ENCODE measurements at regions not wholly inside any gene's neighbourhood (a gene's known extent, or its start where the extent isn't known, plus 50 kb on each side); places are given as distances from the start of the nearest gene placed in this dataset.
"Not testable (repeated sequence)": the region's sequence is repeated elsewhere in the genome, so short reads cannot be mapped to it uniquely, and the experiment has no call there.

DNA sequence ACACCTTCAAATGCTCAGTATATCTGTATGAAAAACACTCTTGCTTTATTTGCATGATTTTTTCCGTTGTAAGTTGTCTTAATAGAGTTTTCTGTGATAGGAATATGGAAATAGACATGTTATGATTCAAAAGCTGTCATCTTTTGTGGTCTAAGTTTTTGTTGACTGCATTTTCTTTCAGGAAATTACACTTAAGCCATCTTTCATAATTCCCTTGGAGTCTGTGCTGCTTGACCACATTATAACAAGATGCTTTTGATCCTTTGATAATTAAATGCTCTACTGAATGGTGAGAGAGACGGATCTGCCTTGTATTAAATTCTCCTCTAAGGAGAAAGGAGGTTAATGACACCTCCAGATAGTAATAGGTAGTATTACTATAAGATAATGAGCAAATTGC is 272.8 kb upstream of the DAAM1 start:
- TF ChIP-seq CTCF (conservative IDR thresholded peaks at IDR 0.05; ENCODE audit: low read length) = no peak
- no peak for DNase-seq (ENCODE audit: low read depth)
- H3K4me3 ChIP-seq (ENCODE audit: low read length) = no peak overlapping the region

GRCh38 chr14:58918066-58918738 is 270.3 kb upstream of the DAAM1 start:
- DNase-seq (ENCODE audit: low read depth) = peak; percentile 39
- TF ChIP-seq CTCF (conservative IDR thresholded peaks at IDR 0.05; ENCODE audit: low read length) = no peak
- H3K4me3 ChIP-seq (ENCODE audit: low read length) = no peak overlapping the region

DNA sequence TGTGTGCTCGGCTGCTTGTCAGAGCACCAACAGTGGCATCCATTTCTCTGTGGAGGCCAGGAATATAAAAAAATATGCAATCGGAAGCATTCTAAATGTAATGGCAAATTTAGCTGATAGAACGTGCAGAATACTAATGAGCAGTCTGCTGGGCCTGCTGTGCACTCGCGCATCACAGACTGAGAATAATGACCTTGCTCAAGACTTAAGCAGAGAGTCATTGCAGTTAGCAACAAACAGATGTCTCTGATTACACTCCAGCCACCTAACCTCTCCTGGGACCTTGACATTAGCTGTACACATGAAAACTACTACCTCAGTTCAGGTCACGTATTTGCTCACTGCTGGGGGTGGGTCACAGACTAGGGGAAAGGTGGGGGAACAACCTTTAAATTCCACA is 269.2 kb upstream of the DAAM1 start:
- no peak for TF ChIP-seq CTCF (conservative IDR thresholded peaks at IDR 0.05; ENCODE audit: low read length)
- peak; percentile 66 for DNase-seq (ENCODE audit: low read depth)
- no peak overlapping the region for H3K4me3 ChIP-seq (ENCODE audit: low read length)

- DNase-seq (ENCODE audit: low read depth) = no peak
- no peak for TF ChIP-seq CTCF (conservative IDR thresholded peaks at IDR 0.05; ENCODE audit: low read length)
- H3K4me3 ChIP-seq (ENCODE audit: low read length) = no peak overlapping the region
These were observed 268.2 kb upstream of the DAAM1 start for GRCh38 chr14:58920230-58920629.

GRCh38 chr14:58922201-58922940 is 266.1 kb upstream of the DAAM1 start:
- DNase-seq (ENCODE audit: low read depth) = peak; percentile 70
- not testable (repeated sequence) for H3K4me3 ChIP-seq (ENCODE audit: low read length)

- no peak for DNase-seq (ENCODE audit: low read depth)
- H3K4me3 ChIP-seq (ENCODE audit: low read length) = no peak overlapping the region
- no peak for TF ChIP-seq CTCF (conservative IDR thresholded peaks at IDR 0.05; ENCODE audit: low read length)
These were observed 264.6 kb upstream of the DAAM1 start for GRCh38 chr14:58923751-58924405.

DNA sequence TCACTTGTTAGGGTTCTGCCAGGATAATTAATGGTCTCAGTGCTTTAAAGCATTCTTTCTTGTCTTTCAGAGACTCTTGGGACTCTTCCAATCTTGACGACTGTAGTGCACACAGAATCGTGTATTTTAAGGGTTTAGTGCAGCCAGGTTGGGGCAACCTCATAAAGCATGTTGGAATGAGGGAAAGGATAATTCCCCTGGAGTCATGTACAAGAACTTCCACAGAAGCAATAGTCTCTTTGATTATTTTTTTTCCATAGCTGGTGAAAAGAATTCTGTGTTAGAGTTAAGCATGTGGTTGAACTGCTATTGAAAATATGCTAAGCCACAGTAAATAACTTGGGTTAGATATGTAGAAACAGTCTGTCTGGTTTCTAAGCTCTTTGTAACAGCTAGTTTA is 246.8 kb upstream of the DAAM1 start:
- peak; percentile 7; the same call in 1 of the 2 replicates for TF ChIP-seq CTCF (conservative IDR thresholded peaks at IDR 0.05; ENCODE audit: low read length)
- peak; percentile 84 for DNase-seq (ENCODE audit: low read depth)
- H3K4me3 ChIP-seq (ENCODE audit: low read length) = no peak overlapping the region

Measured in AG10803 (cell line).